ENCODE measurements at regions not wholly inside any gene's neighbourhood (a gene's known extent, or its start where the extent isn't known, plus 50 kb on each side); places are given as distances from the start of the nearest gene placed in this dataset.

DNA sequence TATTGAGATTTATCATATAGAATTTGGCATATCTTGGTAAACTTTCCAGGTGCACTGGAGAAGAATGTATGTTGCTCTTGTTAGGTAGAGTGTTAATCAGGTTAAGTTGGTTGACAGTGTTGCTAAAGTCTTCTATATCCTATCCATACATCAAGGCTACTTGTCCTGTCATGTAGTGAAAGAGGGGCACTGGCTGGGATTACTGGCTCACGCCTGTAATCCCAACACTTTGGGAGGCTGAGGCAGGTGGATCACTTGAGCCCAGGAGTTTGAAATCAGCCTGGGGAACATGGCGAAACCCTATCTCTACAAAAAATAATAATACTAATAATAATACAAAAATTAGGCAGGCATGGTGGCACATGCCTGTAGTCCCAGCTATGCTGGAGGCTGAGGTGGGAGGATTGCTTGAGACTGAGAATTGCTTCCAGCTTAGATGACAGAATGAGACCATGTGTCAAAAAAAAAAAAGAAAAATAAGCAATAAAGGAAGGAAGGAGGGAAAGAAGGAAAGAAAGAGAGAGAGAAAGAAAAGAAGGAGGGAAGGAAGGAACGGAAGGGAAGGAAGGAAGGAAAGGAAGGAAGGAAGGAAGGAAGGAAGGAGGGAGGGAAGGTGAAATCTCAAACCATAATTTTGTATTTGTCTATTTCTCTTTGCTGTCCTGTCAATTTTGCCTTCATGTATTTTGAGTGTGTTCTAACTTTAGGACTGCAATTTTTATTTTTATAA is 57.4 kb upstream of the IQSEC1 start:
- TF ChIP-seq, protein P1, sequence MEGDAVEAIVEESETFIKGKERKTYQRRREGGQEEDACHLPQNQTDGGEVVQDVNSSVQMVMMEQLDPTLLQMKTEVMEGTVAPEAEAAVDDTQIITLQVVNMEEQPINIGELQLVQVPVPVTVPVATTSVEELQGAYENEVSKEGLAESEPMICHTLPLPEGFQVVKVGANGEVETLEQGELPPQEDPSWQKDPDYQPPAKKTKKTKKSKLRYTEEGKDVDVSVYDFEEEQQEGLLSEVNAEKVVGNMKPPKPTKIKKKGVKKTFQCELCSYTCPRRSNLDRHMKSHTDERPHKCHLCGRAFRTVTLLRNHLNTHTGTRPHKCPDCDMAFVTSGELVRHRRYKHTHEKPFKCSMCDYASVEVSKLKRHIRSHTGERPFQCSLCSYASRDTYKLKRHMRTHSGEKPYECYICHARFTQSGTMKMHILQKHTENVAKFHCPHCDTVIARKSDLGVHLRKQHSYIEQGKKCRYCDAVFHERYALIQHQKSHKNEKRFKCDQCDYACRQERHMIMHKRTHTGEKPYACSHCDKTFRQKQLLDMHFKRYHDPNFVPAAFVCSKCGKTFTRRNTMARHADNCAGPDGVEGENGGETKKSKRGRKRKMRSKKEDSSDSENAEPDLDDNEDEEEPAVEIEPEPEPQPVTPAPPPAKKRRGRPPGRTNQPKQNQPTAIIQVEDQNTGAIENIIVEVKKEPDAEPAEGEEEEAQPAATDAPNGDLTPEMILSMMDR (conservative IDR thresholded peaks at IDR 0.05) = no peak
- no peak for TF ChIP-seq ZFX (IDR thresholded peaks at IDR 0.05)
- no peak overlapping the region for H3K27ac ChIP-seq

- no peak overlapping the region for H3K27ac ChIP-seq
- TF ChIP-seq ZFX (IDR thresholded peaks at IDR 0.05) = no peak
- TF ChIP-seq, protein P1 (conservative IDR thresholded peaks at IDR 0.05) = no peak
Observed at GRCh38 chr3:13125092-13126015, 52.1 kb upstream of the IQSEC1 start.

DNA sequence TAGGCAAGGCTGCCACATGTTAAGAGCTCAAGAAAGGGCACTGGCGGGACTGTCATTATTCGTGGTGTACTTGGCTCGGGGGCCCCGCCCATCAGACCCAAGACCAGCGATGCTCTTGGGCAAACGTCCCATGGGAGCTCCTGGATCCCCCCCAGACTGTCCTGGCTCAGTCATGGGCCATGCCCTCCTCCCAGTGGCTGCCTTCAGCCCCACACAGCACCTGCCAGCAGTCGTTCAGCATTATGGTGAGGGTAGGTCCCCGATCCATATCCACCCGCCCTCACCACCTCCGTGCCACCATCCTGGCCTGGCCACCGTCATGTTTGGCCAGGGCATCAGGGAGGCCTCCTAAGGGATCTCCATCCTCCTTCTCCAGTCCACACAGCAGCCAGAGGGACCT is 51.4 kb upstream of the IQSEC1 start:
- TF ChIP-seq, protein P1 (conservative IDR thresholded peaks at IDR 0.05) = no peak
- TF ChIP-seq ZFX (IDR thresholded peaks at IDR 0.05) = no peak
- no peak overlapping the region for H3K27ac ChIP-seq

GRCh38 chr3:13123765-13124164 is 50.5 kb upstream of the IQSEC1 start:
- TF ChIP-seq, protein P1 (conservative IDR thresholded peaks at IDR 0.05) = no peak
- no peak for TF ChIP-seq ZFX (IDR thresholded peaks at IDR 0.05)

GRCh38 chr3:13123013-13123654 is 49.9 kb upstream of the IQSEC1 start:
- TF ChIP-seq, protein P1 (conservative IDR thresholded peaks at IDR 0.05) = no peak
- no peak for TF ChIP-seq ZFX (IDR thresholded peaks at IDR 0.05)
- H3K27ac ChIP-seq = no peak overlapping the region

More at GRCh38 chr3:13123765-13124164, 50.5 kb upstream of the IQSEC1 start:
- H3K27ac ChIP-seq = no peak overlapping the region
